ENCODE measurements at regions not wholly inside any gene's neighbourhood (a gene's known extent, or its start where the extent isn't known, plus 50 kb on each side); places are given as distances from the start of the nearest gene placed in this dataset.

GRCh38 chr12:5200278-5201087, 156.8 kb downstream of the KCNA5 start:
- no peak for DNase-seq

- no peak for DNase-seq
Measured at GRCh38 chr12:5201554-5202218, 158.0 kb downstream of the KCNA5 start.

- DNase-seq = no peak
Measured at GRCh38 chr12:5203274-5203673, 159.6 kb downstream of the KCNA5 start.

- no peak for DNase-seq
Measured at GRCh38 chr12:5203720-5204119, 160.0 kb downstream of the KCNA5 start.

GRCh38 chr12:5204271-5204670, 160.6 kb downstream of the KCNA5 start:
- no peak for DNase-seq

- no peak for DNase-seq
Measured at GRCh38 chr12:5204831-5205230, 161.2 kb downstream of the KCNA5 start.

- no peak for DNase-seq
Measured at GRCh38 chr12:5206401-5207175, 162.9 kb downstream of the KCNA5 start.

GRCh38 chr12:5210179-5210922, 166.7 kb downstream of the KCNA5 start:
- DNase-seq = no peak

- DNase-seq = no peak
Measured at GRCh38 chr12:5210923-5211290, 167.2 kb downstream of the KCNA5 start.

GRCh38 chr12:5213336-5213735, 169.7 kb downstream of the KCNA5 start:
- DNase-seq = no peak

- DNase-seq = no peak
Measured at GRCh38 chr12:5213990-5214389, 170.3 kb downstream of the KCNA5 start.

- no peak for DNase-seq
Measured at GRCh38 chr12:5217936-5218335, 174.3 kb downstream of the KCNA5 start.

GRCh38 chr12:5220099-5220498, 176.4 kb downstream of the KCNA5 start:
- DNase-seq = no peak

- no peak for DNase-seq
Measured at GRCh38 chr12:5220835-5221234, 177.2 kb downstream of the KCNA5 start.

- DNase-seq = no peak
Measured at GRCh38 chr12:5222011-5222461, 178.4 kb downstream of the KCNA5 start.

GRCh38 chr12:5222729-5223128, 179.1 kb downstream of the KCNA5 start:
- DNase-seq = no peak

- DNase-seq = no peak
Measured at GRCh38 chr12:5223881-5224280, 180.2 kb downstream of the KCNA5 start.

- DNase-seq = no peak
Measured at GRCh38 chr12:5226581-5226980, 182.9 kb downstream of the KCNA5 start.

GRCh38 chr12:5227708-5228373, 184.2 kb downstream of the KCNA5 start:
- DNase-seq = no peak

GRCh38 chr12:5230156-5230555, 186.5 kb downstream of the KCNA5 start:
- DNase-seq = no peak

- no peak for DNase-seq
Measured at GRCh38 chr12:5230861-5231260, 187.2 kb downstream of the KCNA5 start.

GRCh38 chr12:5232291-5232690, 188.6 kb downstream of the KCNA5 start:
- DNase-seq = no peak

All from GOT3 (cell line).